HTR-8/SVneo (cell line): ENCODE measurements at regions not wholly inside any gene's neighbourhood (a gene's known extent, or its start where the extent isn't known, plus 50 kb on each side); places are given as distances from the start of the nearest gene placed in this dataset.

Experiments used
- DNase-seq: peaks from one replicate; pipeline ENCODE4 v3.0.0; 2011; ENCODE audit warnings: low spot score, mixed read lengths; ENCODE audit not compliant: insufficient read length
- FAIRE-seq: peaks from 2 replicates; lab custom pipeline; 2011; peaks lifted over from hg19 to GRCh38; lab: Jason Lieb, UNC

DNA sequence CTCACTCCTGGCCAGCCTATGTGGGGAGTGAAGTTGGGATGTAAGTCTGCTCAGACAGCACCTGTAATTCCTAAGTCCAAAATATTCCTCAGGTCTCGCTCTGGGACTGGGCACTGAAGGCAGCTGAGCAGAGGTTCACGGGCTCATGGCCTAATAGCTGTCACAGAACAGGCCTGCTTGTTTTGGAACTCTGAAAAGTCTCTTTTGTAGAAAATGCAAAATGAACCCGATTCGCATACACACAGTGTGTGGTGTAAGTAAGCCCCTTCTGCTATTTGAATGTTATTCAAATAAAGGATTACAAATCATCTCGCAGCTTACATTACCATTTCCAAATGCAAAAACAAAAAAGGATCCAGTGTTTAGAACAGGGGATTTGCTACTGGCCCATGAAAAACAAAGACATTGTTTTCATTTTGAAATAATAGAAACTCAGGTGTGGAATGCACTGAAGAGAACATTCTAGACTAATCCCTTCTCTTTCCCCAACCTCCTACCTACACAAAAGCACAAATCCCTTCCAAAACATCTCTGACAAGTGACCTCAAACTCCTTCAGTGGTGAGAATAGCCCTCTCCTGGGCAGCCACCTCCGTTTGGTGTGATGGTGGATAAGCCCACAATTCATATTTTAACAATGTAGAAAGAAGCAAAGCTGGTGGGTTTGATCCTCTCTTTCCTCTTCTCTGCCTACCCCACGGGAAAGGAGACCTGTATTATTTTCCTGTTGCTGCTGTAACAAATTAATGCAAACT is 118.3 kb upstream of the NCK2 start:
- no peak for DNase-seq
- no peak for FAIRE-seq

DNA sequence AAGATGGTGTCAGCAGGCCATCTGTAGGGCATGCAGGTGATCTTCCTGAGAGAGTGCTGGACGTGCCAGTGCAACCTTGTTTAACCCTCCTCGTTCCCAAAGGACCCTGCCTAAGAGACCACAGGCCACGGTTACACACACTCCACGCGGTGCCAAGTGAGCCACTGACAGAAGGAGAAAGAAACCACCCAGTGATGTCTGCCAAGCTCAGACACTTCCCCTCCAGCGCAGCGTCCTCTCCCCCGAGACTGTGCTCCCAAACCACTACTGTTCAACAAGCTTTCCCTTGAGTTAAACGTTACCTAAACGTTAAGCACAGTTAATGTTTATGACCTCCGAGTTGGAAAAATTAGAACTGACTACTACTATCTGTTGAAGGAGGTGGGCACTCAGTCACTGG is 119.1 kb upstream of the NCK2 start:
- FAIRE-seq (no peak), DNase-seq (no peak)

DNA sequence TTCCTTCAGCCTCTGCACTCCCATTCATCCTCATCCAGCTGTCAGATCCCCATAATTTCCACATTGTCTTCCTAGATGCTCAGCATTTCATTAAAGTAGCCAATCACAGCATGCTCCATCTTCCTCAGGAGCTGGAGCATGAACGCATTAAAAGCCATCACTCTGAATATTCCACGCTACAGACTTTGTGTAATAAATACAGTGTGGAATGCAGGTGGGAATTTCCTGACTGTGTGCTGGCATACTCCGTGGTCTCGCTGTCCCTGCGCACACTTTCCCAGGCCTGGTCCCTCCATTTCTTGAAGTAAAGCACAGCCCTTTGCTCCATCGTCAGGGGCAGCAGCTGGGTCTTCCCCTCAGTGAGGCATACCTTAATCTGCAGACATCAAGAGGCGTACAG is 123.7 kb upstream of the NCK2 start:
- no peak for FAIRE-seq
- DNase-seq = no peak

DNA sequence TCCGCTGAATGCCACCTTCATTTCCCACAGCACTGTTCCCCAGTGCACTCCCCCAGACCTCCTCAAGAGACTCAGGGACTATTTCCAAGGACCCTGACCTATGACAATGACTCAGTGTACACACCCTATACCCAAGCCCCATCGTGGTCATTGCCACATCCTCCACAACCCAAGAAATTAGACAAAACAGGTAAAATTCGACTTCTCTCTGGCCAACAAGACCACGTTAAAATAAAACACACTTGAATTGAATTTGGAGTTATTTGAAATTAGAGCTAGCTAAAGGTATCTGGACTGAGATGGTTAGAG is 126.4 kb upstream of the NCK2 start:
- no peak for DNase-seq
- no peak for FAIRE-seq

DNA sequence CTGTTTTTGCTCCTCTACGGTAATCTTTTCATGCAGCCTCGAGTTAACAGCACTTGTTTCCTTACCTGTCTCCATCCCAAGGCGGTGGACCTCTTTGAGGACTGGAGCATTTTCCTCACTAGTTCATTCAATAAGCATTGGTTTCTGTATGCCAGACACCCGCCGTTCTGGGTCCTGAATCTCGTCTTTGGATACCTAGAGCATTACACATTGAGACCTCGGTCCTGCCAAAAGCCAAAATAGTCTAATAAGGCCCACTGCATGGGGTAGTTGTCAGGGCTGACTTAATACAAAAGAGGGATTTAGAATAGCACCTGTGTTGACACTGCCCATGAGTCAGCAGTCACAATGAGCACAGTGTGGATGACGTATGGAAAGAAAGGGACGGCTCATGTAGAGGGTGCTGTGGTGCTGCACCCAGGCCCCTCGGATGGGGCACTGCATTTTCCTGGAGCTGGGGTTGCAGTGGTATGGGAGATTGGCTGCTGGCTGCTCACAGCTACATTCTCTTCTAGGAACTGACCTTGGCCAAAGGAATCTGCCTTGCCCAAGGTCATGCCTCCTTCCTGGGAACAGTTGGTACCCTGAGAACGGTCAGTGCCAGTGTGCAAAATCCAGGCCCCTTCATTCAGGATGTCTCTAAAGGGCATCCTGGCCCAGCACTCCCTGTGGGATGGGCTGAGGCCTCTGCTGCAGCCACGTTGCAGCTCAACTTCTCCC is 126.9 kb upstream of the NCK2 start:
- FAIRE-seq = no peak
- no peak for DNase-seq

DNA sequence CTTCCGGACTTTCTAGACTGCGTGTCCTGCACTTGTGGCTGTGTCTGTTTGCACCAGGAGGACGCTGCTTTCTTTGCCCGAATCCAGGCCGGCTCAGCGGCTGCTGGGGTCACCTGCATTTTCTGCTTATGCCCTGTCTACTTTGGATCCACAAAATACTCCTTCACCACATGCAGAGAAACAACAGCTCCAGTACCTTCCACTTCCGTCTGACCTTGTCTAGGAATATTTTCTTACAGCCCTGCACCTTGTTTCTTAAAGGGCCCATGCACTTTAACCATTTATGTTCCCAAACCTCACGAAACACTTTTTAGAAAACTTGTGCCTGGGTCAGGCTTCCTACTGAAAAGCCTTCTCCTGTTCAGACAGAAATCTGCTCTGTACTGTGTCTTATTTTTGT is 129.4 kb upstream of the NCK2 start:
- DNase-seq (no peak), FAIRE-seq (no peak)

DNA sequence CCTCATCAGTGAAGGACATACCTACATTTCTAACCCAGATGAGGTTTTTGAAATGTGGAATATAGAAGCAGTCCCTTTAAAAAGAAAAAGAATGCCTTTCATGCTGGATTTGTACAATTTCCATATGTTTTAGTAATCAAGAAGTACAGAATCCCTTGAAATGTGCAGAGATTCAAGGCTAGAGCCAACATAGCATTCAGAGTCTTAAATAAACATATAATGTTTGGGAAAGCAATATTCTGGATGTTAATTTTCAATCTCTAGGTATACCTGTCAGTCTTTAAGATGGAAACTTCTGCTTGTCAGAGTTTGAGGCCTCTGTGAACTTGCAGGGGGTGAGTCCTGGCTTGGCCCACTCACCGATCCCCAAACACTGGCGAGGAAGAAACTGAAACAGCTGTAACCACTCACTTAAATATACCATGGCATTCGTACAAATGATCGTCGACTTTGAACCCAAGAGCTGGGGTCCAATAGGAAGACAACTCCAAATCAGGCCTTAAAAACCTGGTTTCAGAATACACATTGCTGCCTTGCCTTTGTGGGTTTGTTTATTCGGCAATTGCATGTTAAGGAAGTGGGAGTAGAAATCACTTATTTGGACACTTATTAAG is 132.8 kb upstream of the NCK2 start:
- no peak for FAIRE-seq
- DNase-seq = no peak

DNA sequence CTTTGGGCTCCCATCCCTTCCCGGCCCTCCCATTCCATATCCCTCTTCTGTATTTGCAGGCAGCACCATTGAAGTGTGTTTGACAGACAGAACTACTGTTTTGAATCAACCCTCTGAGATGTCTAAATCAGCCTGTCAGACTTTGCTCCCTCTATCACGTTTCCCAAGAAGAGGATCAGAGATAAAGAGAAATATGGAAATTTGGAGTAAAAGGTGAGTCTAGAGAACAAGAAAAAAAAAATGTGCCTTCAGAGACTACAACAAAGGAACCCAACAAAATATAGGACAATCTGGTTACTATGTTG is 133.4 kb upstream of the NCK2 start:
- FAIRE-seq (no peak), DNase-seq (no peak)

DNA sequence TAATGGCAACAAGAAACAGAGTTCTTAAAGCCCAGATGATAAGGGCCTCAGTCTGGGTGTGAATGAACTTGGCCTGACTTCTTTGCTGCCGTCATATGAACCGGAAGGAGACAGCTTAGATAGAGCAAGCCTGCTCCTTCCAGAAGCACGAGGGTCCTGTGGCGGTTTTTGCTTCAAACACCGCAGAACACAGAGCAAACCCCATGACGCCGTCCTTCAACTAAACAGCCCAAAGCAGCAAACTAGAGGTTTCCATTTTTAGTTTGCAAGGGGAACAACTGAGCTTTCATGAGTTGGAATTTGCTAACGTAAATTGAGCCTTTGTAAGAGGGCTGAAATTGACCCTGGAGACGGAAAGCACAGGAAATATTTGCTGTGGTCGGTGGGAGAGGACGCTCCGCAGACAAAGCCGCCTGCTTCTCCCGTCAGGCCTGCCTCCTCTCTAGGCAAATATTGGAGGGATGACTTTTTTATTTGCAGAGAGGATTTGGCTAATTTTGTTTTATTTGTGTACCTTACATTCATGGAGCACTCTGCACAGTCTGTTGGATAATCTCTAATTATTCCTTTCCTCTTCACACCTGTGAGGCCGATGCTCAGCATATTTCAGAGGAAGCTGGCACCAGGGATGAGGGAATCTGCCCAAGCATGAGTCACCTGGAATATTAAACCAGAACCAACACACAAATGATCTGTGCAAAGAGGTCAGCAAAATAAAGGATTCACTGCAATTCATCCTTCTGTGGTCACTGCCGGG is 134.0 kb upstream of the NCK2 start:
- DNase-seq = no peak

DNA sequence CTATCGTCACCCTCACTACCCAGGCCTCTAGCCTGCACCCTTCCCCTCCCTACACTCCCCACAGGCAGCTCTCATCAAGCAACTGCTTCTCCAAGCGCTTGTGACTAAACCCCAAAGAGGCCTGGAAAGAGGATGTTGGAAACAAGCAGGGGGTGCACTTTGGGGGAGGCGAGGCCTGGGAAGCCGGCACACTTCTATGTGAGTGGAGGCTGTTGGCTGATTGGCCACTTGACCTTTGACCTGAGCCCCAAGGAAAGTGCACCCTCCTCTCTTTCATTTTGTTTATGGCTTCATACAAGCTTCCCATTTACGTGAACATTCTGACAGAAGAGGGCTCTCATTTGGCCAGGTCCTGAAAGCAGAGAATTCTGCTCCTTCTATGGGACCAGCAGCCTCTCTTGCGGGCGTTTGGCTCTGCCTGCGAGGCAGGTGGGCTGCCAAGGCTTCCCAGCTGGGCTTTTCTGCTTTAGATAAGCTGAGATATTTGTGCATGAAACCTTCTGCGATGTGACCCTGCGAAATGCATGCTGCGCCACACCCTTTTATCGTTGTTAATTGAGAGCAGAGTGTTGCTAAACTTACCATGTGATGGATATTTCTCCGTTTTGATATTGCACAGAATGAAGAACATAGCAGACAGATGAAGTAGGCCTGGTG is 134.8 kb upstream of the NCK2 start:
- no peak for DNase-seq
- no peak for FAIRE-seq

More for the DNA sequence above, 134.0 kb upstream of the NCK2 start:
- FAIRE-seq = no peak

DNA sequence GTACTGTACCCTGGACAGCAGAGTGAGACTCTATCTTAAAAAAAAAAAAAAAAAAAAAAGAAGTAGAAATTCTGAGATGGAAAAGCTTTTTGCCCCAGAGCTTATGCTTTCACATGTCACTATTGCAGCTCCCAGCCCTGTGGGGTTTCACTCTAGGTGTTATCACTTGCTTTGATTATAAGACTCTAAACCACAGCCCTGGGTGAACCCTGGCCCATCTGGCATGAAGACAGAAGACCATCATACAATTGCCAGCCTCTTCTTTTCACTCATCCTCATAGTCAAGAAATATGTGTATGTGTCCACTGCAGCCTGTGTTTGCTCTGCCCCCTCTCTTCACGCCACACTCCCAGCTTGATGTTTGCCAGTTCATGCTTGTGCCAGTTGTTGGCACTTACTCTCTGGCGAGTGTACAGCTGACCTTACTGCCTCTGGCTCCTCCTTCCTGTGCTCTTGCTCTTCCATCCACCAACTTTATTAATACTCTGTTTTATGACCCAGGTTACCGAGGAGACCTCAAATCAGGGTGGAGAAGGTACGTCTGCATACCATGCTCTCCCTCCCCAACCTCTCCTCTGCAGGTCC is 136.7 kb upstream of the NCK2 start:
- FAIRE-seq (no peak), DNase-seq (no peak)

DNA sequence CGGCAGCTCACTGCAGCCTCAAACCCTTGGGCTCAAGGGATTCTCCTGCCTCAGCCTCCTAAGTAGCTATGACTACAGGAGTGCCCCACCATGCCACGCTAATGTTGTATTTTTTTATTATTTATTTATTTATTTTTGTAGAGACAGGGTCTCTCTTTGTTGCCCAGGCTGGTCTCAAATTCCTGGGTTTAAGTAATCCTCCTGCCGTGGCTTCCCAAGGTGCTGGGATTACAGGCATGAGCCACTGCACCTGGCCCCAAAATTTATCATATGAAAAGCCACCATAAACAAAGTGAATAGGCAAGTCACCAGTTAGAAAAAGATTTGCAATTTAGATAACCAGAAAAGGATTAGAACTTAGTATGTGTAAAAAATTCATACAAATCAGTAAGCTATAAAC is 138.6 kb upstream of the NCK2 start:
- no peak for FAIRE-seq
- DNase-seq = no peak

DNA sequence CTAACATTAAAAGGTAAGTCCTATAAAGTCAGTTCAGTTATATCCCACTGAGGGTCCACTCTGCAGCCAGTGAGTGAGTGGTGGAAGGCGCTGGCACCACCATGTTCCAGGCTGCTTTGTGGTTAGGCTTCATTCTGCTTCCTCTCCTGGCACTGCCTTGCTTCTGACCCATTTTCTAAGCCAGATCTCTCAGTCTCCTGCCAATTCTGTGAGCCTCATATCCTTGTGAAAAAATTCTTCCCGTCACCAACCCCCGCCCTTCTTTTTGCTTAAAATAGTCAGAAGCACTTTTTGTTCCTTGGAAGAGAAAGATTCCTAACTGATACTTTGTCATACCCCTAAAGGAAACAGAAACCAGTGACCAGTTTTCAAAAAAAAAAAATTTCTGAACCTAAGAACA is 139.8 kb upstream of the NCK2 start:
- FAIRE-seq = no peak
- DNase-seq = no peak

DNA sequence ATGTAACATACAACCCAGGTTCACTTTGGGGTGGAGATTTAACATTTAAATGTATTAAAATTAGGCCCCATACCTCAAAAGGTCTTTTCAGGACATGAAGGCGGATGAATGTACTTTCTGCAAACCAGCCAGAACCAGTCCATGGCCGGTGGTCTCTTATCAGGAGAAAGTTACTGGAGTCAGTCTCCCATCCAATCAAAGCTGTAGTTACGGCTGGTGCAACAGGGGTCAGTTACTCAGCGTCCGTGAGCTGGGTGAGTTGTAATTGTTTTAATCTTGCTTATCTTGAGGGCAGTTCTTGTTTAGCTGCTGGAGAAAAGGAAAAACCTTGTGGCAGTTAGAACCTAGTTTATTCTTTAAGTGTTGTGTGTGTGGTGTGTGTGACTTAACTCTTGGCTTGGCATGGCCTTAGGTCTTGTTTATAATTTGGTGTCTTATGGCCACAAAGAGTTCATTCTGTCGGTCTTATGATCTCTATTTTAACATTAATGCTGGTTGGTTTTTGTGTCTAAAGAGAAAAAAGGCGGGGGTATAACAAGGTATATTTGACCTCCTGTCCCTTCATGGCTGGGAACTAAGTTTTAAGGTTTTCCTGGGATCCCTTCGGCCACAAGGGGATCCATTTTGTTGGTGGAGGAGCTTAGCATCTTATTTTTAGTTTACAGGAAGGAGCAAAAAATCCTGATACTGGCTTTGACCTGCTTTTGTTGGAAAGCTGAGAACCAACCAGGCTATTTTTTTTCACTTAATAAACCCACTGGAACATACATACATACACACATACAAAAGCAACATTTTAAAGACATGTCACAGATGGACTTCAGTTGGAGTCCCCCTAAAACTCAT is 143.5 kb upstream of the NCK2 start:
- no peak for DNase-seq
- FAIRE-seq = no peak

DNA sequence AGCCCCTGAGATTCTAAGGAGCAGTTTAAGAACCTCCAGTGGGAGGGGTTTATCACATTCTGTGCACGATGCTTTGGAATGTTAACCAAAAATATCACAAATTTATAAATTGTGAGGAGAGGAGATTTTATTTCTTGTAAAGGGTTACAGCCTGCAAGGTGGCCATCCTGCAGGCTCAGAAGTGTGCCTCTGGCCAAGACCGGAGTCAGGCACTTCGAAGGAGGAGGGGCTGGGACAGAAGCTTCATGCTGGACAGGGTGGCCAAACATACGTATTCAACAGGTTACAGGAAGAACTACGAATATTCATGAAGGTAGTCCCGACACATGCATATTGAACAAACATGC is 144.1 kb upstream of the NCK2 start:
- DNase-seq (no peak), FAIRE-seq (no peak)

DNA sequence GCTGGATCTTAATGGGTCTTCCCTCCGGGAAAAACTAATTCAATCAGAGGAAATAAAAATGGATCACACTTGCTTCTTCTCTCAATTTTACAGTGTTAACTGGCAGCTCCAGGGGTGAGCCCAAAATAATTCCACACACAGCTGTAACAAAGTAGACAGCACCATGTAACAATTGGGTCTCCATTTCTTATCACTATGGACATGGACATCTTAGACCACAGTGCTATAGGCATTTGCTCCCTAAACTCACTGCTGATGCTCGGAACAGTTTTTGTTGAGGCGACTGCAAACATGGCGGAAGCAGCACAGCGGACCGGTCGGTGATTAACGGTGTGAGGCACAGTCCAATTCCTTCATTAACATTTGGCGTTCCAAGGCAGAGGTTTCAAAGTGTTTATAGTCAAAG is 144.7 kb upstream of the NCK2 start:
- FAIRE-seq (no peak), DNase-seq (no peak)

DNA sequence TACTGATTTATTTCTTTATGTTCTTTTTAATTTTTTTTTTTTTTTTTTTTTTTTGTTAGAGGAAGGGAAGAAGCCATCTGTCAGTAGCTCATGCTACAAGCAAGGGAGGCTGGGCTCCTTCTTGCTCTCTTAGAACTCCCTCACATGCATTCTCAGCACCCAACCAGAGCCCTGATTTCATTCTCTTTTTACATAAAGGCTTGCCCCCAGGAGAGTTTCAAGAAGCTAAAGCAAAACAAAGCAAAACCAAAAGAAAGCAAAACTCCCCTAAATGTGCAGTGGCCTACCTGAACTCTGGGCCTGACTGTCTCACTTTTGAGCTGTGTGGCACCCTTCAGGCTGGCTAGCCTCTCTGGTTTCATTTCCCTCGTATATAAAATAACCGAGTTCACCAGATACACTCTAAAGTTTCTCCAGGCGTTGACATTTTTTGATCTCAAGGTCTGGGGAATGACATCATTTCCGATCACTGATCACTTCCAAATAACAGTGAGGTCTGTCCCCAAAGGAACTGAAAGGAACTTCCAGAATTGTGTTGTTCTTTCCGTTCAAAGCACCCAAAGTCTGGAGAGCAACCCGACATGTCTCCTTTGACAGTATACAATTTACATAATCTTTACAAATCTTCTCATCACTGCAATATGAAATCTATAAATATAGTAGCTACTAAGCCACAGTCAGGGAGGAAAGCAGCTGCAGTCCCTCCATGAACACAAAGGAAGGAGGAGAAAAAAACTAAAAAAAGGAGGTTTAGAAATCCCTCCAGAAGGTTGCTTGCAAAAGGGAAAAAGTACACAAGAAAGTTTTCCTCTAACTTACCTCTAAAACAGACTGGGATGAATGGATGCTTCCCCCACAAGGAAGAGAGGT is 145.6 kb upstream of the NCK2 start:
- FAIRE-seq (no peak), DNase-seq (no peak)
